Fibroblast of lung (primary cell): ENCODE measurements at regions not wholly inside any gene's neighbourhood (a gene's known extent, or its start where the extent isn't known, plus 50 kb on each side); places are given as distances from the start of the nearest gene placed in this dataset.

Source experiments
- DNase-seq, 2 donors: peaks; one replicate each; pipeline versions ENCODE4 v3.0.0 to v3.0.0-alpha.2; 2010; ENCODE audit warnings: low read depth in 2 of 2
- H2AFZ ChIP-seq: 2 replicates; pipeline ENCODE4 v1.5.1; 2012; ENCODE audit warnings: low read length, control low read depth, inconsistent platforms
- H3K27ac ChIP-seq: 2 replicates; pipeline ENCODE4 v1.5.1; 2011; ENCODE audit warnings: low read length, control low read depth; ENCODE audit not compliant: insufficient read depth
- H3K27me3 ChIP-seq: 2 replicates; pipeline ENCODE4 v1.5.1; 2011; ENCODE audit warnings: mild to moderate bottlenecking, low read length; ENCODE audit not compliant: control insufficient read depth, insufficient read depth
- H3K36me3 ChIP-seq: 2 replicates; pipeline ENCODE4 v1.5.1; 2011; ENCODE audit warnings: low read length; ENCODE audit not compliant: control insufficient read depth, insufficient read depth
- H3K4me1 ChIP-seq: 2 replicates; pipeline ENCODE4 v1.5.1; 2011; ENCODE audit warnings: low read length; ENCODE audit not compliant: control insufficient read depth, insufficient read depth; ENCODE audit errors: extremely low read depth
- H3K4me2 ChIP-seq: 2 replicates; pipeline ENCODE4 v1.5.1; 2011; ENCODE audit warnings: low read length, control low read depth; ENCODE audit not compliant: insufficient read depth; ENCODE audit errors: extremely low read depth
- H3K4me3 ChIP-seq, 4 experiments: fragments of 200-600 bp in 1 of 4; sonication (generic) in 1 of 4; replicated peaks in 1 of 4; 2 replicates each; pipeline ENCODE4 v1.5.1; 2011 to 2016; ENCODE audit warnings: low read length in 4 of 4, low read depth in 3 of 4, mild to moderate bottlenecking in 3 of 4, control low read depth in 2 of 4, inconsistent platforms in 1 of 4, mixed read lengths in 1 of 4; ENCODE audit not compliant: insufficient read depth in 1 of 4; ENCODE audit errors: control extremely low read depth in 1 of 4
- H3K79me2 ChIP-seq: 2 replicates; pipeline ENCODE4 v1.5.1; 2012; ENCODE audit warnings: mild to moderate bottlenecking, low read length, inconsistent platforms; ENCODE audit not compliant: control insufficient read depth, insufficient read depth
- H3K9ac ChIP-seq: 2 replicates; pipeline ENCODE4 v1.5.1; 2011; ENCODE audit warnings: mild to moderate bottlenecking, low read length, control low read depth; ENCODE audit not compliant: insufficient read depth
- H3K9me3 ChIP-seq: 2 replicates; pipeline ENCODE4 v1.5.1; 2012; ENCODE audit warnings: low read depth, low read length; ENCODE audit not compliant: control insufficient read depth, insufficient read depth
- H4K20me1 ChIP-seq: 2 replicates; pipeline ENCODE4 v1.5.1; 2011; ENCODE audit warnings: low read length; ENCODE audit not compliant: control insufficient read depth, insufficient read depth; ENCODE audit errors: extremely low read depth
- EZH2 ChIP-seq: IDR thresholded peaks from 2 replicates; pipeline ENCODE4 v1.5.1; 2012; ENCODE audit warnings: low read length, control low read depth, mild to moderate bottlenecking; ENCODE audit errors: missing control alignments
- TF ChIP-seq, protein P1 (sequence below), 2 donors: IDR thresholded peaks in 1 of 2; conservative IDR thresholded peaks in 1 of 2; 1 replicate in 1 of 2; 2 replicates in 1 of 2; pipeline ENCODE4 v1.5.1; 2011 to 2012; ENCODE audit warnings: low read length in 2 of 2, control low read depth in 1 of 2, inconsistent platforms in 1 of 2, low read depth in 1 of 2, mild to moderate bottlenecking in 1 of 2

DNA sequence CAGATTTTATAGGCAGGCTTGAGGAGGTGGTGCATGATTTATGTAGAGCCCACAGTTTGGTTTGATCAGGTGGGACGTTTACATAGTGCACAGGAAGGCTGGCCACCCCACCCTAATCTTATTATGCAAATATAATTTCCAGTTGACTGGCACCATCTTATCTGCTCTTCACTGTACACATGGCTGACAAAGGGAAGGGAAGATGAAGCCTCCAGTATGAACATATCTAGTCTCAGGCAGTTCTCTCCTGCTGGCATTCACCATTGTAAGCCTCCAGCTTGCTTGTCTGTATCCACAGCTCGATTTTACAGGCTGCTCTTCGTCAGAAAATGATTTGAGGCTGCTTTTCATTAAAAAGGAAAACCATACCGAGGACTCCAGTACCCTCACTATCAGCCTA lies 278.3 kb downstream of the TECRL start:
- TF ChIP-seq, protein P1, sequence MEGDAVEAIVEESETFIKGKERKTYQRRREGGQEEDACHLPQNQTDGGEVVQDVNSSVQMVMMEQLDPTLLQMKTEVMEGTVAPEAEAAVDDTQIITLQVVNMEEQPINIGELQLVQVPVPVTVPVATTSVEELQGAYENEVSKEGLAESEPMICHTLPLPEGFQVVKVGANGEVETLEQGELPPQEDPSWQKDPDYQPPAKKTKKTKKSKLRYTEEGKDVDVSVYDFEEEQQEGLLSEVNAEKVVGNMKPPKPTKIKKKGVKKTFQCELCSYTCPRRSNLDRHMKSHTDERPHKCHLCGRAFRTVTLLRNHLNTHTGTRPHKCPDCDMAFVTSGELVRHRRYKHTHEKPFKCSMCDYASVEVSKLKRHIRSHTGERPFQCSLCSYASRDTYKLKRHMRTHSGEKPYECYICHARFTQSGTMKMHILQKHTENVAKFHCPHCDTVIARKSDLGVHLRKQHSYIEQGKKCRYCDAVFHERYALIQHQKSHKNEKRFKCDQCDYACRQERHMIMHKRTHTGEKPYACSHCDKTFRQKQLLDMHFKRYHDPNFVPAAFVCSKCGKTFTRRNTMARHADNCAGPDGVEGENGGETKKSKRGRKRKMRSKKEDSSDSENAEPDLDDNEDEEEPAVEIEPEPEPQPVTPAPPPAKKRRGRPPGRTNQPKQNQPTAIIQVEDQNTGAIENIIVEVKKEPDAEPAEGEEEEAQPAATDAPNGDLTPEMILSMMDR (conservative IDR thresholded peaks at IDR 0.05 in 1 of 2, IDR thresholded peaks at IDR 0.05 in 1 of 2; ENCODE audit: low read depth in 1 of 2, low read length in 2 of 2): no peak
- no peak for TF ChIP-seq EZH2
- H3K9ac ChIP-seq: no peak overlapping the region
- H3K9me3 ChIP-seq: no peaks in the 10 kb centered on the region
- H3K36me3 ChIP-seq: no peaks in the 10 kb centered on the region
- H4K20me1 ChIP-seq: no peaks in the 10 kb centered on the region
- no peak overlapping the region for H3K27ac ChIP-seq
- no peak for DNase-seq
- H3K4me3 ChIP-seq: no peak overlapping the region
- no peak overlapping the region for H2AFZ ChIP-seq
- H3K79me2 ChIP-seq: no peaks in the 10 kb centered on the region
- no peaks in the 10 kb centered on the region for H3K27me3 ChIP-seq
- H3K4me2 ChIP-seq: no peak overlapping the region
- H3K4me1 ChIP-seq: no peaks in the 10 kb centered on the region

DNA sequence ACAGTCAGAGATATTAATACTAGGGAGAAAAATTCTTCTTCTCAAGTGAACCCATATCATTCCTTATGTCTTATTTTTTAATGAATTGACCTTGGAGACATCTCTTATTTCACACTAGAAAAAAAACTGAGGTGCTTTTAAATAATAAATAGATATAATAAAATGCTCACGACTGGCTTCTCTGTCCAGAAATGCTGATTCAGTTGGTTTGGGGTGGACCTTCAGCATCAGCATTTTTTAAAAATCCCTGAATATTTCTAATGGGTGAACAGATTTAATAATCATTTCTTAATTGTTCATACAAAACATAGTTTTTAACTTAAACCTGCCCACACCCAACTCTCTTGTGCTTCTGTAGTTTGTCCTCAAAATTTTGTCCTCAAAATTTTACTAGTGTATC lies 283.9 kb downstream of the TECRL start:
- DNase-seq: no peak
- Histone ChIP-seq H3K9ac (no peak overlapping the region), H3K9me3 (no peaks in the 10 kb centered on the region), H3K4me3 (no peak overlapping the region), H3K36me3 (no peaks in the 10 kb centered on the region), H3K4me2 (no peak overlapping the region), H3K79me2 (no peaks in the 10 kb centered on the region), H3K4me1 (no peaks in the 10 kb centered on the region), H4K20me1 (no peaks in the 10 kb centered on the region), H3K27me3 (no peaks in the 10 kb centered on the region), H3K27ac (no peak overlapping the region), H2AFZ (no peak overlapping the region)
- TF ChIP-seq, protein P1 (conservative IDR thresholded peaks at IDR 0.05 in 1 of 2, IDR thresholded peaks at IDR 0.05 in 1 of 2; ENCODE audit: low read depth in 1 of 2, low read length in 2 of 2): no peak
- TF ChIP-seq EZH2: no peak

DNA sequence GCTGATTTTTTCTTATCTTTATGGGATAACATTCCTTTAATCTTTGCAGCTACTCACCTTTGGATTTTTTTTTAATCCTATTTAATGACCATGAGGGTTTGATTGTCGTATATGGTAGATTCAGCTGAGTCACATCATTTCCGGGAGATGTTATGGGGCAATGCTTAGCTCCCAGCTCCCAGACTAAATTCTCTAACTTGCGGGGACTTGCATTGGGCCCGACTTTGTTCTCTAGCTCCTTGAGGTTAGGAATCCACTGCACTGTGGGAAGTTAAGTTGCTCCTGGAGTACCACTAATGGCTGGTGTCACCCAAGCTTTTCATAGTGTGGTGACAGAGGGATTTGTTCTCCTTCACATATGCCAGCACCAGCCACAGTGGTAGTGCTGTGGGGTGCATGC lies 287.4 kb downstream of the TECRL start:
- no peaks in the 10 kb centered on the region for H3K4me1 ChIP-seq
- no peak for DNase-seq
- H3K79me2 ChIP-seq: no peaks in the 10 kb centered on the region
- no peak overlapping the region for H3K27ac ChIP-seq
- H3K4me2 ChIP-seq: no peak overlapping the region
- H3K36me3 ChIP-seq: no peaks in the 10 kb centered on the region
- no peak overlapping the region for H3K4me3 ChIP-seq
- no peak overlapping the region for H3K9ac ChIP-seq
- TF ChIP-seq, protein P1 (conservative IDR thresholded peaks at IDR 0.05 in 1 of 2, IDR thresholded peaks at IDR 0.05 in 1 of 2; ENCODE audit: low read depth in 1 of 2, low read length in 2 of 2): no peak
- no peak for TF ChIP-seq EZH2
- H3K9me3 ChIP-seq: no peaks in the 10 kb centered on the region
- no peaks in the 10 kb centered on the region for H4K20me1 ChIP-seq
- H3K27me3 ChIP-seq: no peaks in the 10 kb centered on the region
- H2AFZ ChIP-seq: no peak overlapping the region
